NCI-H1417 treated with DMSO at 0.1 percent for 48 hours (cell line): ENCODE measurements at regions not wholly inside any gene's neighbourhood (a gene's known extent, or its start where the extent isn't known, plus 50 kb on each side); places are given as distances from the start of the nearest gene placed in this dataset.

Experiments used
- DNase-seq: peaks from one replicate; lab custom pipeline; 2025; lab: John Stamatoyannopoulos, UW

- DNase-seq = no peak
Measured at GRCh38 chr10:33739031-33739430, 404.6 kb upstream of the NRP1 start.

- DNase-seq = no peak
Measured at GRCh38 chr10:33735464-33735923, 401.0 kb upstream of the NRP1 start.

GRCh38 chr10:33734393-33735155 lies 400.1 kb upstream of the NRP1 start:
- no peak for DNase-seq

- no peak for DNase-seq
Measured at GRCh38 chr10:33733058-33733457, 398.6 kb upstream of the NRP1 start.

DNA sequence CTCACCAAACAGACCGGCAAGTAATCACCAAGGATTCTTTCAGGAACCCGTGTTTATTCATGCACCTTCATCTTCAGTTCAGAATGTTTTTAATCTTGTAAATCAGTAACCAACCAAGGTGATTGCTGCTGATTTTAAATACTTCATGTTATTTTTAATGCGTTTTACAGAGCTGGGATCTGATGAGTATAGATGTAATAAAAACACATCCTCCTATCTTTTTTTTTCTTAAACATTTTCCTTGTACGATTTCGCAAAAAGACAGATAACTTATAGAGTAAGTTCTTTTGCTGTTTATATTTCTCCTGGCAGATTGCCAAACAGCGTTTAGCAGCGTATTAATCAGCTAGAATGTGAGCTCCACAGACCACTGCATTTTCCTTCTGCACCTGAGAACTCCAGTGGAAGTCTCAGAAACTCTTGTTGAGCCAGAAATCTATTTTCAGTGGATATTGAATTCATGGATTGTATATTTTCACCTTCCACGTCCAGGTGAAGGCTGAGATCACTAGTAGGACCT lies 397.8 kb upstream of the NRP1 start:
- DNase-seq = no peak

- no peak for DNase-seq
Measured at GRCh38 chr10:33731322-33731721, 396.9 kb upstream of the NRP1 start.

GRCh38 chr10:33725430-33725829 lies 391.0 kb upstream of the NRP1 start:
- DNase-seq = no peak

DNA sequence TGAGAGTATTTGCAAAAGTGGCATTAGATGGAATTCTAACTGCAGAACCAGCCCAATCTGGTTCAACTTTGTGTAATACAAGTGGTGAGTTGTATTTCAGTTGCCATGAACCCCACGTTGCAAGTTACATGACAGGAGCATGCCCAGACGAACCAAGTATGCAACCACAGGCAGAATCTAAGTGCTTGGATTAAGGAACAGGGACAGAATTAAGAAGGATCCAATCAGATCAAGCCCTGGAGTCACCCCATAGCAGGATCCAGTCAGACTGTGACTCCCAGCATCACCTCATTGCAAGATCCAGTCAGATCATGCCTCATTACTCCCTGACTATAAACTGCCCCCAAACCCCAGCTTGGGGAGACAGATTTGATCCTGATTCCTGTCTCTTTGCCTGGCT lies 388.7 kb upstream of the NRP1 start:
- no peak for DNase-seq

- DNase-seq = no peak
Measured at GRCh38 chr10:33722067-33722466, 387.6 kb upstream of the NRP1 start.

DNA sequence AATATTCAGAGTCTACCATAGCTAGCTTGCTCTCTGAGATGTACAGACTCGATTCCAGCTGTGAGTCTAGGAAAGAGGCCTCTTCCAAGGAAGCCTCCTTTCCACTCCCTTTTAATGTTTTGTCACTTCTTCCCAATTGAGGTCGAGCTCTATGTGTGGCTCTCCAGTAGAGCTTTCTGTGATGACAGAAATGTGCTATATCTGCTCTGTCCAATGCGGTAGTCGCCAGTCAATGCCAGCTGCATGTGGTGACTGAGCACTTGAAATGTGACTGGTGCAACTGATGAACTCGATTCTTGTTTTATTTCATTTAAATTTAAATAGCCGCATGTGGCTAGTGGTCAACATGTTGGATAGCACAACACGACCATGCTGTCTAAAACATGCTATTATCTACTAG lies 387.0 kb upstream of the NRP1 start:
- no peak for DNase-seq

- no peak for DNase-seq
Measured at GRCh38 chr10:33720161-33720560, 385.7 kb upstream of the NRP1 start.

DNA sequence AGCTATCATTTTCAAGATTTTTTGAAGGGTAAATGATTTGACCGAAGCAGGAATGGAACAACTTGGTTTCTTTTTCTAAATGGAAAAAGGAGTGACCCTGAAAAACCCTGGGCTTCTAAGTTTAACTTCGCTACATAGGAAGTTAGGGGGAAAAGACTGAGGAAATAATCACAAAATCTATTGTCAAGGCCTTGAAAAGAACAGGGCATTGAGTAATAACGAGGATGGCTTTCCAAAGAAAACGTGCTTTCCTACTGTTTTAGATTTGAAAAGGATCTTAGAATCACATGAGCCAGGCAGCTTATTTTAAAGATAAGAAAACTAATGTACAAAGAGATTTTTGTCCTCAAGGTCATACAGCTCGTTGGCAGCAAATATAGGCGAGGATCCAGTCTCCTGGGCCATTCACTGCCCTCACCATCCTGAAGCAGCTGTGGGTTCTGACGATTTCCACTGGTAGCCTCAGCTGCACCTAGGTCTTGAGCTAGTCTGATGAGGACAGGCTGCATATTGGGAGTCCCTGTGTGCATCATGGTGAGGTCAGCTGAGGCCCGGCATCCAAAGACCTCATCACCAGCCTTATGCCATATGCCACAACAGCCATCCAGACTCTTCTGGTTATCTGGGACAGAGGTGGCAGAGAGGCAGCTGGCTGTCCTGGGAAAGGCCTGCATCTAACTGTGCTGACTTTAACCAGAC lies 384.7 kb upstream of the NRP1 start:
- no peak for DNase-seq

DNA sequence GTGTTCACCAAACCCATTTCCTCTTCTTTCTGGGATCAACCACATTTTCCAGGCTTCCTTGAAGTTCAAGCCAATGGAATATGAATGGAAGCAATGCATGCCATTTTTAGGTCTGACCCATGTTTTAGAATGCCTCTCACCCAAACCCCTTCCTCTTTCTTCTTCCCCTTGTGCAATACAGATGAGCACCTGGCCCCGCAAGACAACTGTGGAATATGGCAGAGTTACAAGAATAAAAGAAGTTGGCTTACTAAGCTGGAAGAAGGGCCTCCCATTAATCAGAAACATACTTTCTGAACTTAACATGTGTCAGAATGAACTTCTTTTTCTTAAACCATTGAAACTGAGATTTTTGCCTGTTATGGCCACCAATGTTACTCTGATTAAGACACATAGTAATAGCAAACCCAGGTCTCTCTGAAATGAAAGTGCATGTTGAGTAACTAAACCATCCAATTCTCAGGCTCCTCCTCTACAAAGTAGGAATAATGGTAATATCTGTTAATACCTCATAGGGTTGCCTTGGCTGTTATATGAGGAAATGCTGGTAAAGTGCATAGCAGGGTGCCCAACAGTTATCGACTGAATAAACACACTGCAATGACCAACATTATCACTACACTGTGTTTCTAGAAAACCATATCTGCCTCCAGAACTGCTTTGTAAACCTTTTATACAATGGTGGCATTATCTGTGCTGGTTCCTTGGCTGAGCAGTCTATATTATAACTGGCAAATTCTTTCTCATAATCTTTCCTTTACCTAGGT lies 382.2 kb upstream of the NRP1 start:
- DNase-seq = no peak

- no peak for DNase-seq
Measured at GRCh38 chr10:33715303-33715975, 381.0 kb upstream of the NRP1 start.

DNA sequence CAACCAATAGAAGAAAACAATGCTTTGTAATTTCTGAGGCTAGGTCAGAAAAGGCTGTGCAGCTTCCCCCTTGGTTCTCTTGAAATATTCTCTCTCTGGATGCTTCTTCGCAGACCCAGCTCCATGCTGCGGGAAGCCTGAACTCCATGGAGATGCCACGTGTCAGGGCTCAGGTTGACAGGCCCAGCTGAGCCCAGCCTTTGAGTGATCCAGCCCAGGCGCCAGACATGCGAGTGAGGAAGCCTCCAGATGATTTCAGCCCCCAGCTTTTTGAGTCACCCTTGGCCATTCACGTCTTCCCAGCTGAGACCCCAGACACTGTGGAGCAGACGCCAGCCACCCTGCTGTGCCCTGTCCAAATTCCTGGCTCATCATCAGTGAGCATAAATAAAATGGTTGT lies 378.4 kb upstream of the NRP1 start:
- no peak for DNase-seq

GRCh38 chr10:33710006-33710405 lies 375.5 kb upstream of the NRP1 start:
- no peak for DNase-seq

- no peak for DNase-seq
Measured at GRCh38 chr10:33709008-33709753, 374.7 kb upstream of the NRP1 start.

DNA sequence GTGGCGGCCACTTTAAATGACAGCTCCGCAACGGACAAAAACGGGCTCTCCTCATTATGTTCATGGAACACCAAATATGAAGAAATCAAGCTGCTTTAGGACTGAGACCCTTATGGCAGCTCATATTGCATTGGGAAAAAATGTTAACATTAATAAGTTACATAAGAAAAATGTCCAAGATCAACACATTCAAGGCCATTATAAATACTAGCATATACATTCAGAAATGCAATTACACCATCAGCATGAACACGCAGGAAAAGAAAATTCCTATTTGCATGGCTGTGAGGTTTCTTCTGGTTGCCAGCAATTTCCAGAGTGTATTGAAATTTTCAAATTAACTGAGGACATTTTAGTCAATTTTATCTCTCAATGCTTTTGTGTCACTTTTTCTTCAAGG lies 374.1 kb upstream of the NRP1 start:
- no peak for DNase-seq

- DNase-seq = no peak
Measured at GRCh38 chr10:33706746-33707145, 372.3 kb upstream of the NRP1 start.

DNA sequence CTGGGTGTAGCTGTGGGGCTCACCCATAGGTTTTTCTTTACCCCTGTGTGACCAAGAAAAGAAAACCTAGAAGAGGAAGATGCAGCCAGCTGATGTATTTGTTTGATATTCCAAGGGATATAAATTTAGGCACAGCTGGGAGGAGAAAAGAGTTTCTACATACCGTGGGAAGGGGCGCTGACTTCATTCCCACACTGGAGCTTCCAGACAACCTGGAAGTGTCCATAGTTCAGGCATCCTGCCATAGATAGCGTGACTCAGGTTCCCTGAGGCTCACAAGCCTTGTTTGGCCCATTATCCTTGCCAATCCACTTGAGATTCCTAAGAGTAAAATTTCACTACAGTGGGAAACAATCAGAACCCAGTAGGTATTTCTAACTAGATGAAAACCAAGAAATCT lies 371.7 kb upstream of the NRP1 start:
- DNase-seq = no peak

DNA sequence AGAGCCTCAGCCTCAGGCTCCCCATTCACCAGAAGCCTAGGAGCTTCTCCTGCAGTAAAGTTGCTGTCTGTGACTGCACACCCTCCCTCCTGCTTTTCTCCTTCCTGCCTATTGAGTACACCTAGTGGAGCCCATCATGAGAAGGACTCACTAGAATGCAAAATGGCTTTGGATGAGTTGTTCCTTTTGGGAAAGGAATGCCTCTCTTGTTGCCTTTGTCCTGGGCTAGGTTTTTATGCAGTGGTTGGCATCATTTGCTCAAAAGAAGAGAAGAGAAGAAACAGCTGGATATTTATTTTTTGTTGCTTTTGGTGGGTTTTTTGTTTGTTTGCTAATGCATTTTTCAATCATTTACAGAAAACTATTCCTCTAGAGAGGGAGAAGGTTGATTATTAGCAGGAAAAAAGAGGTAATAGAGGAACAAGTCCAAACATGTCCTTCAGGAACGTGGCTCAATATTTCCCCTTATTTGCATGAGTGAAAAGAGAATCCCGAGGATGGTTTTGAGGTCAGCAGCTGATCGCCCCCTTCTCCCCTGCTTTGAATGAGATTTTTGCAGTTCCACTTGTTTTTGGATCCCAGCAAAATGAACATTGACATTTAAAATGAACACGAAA lies 369.9 kb upstream of the NRP1 start:
- DNase-seq = no peak
